Activated CD4-positive, alpha-beta T cell treated with anti-CD3 and anti-CD28 coated beads, Interleukin-2, amount 50 U/mL, for 24 hours (primary cell): ENCODE measurements at regions not wholly inside any gene's neighbourhood (a gene's known extent, or its start where the extent isn't known, plus 50 kb on each side); places are given as distances from the start of the nearest gene placed in this dataset.
A peak's percentile ranks its signal among the peaks of the same experiment; 100 is the strongest.
"Not testable (repeated sequence)": the region's sequence is repeated elsewhere in the genome, so short reads cannot be mapped to it uniquely, and the experiment has no call there.

Source experiments
- DNase-seq, 2 donors: peaks; one replicate each; pipeline ENCODE4 v3.0.0-alpha.2; 2020; ENCODE audit warnings: low read depth in 1 of 2, low spot score in 1 of 2

GRCh38 chrX:10676235-10676957 is 56.0 kb upstream of the MID1 start:
- no peak for DNase-seq

- no peak for DNase-seq
Measured at GRCh38 chrX:10677490-10677889, 57.1 kb upstream of the MID1 start.

- DNase-seq: no peak
Measured at GRCh38 chrX:10679387-10679786, 59.0 kb upstream of the MID1 start.

GRCh38 chrX:10681167-10681566 is 60.8 kb upstream of the MID1 start:
- no peak for DNase-seq

GRCh38 chrX:10683631-10684030 is 63.2 kb upstream of the MID1 start:
- DNase-seq: not testable (repeated sequence)

- DNase-seq: no peak
Measured at GRCh38 chrX:10685923-10686595, 65.7 kb upstream of the MID1 start.

- not testable (repeated sequence) for DNase-seq
Measured at GRCh38 chrX:10691751-10692150, 71.4 kb upstream of the MID1 start.

GRCh38 chrX:10697616-10698317 is 77.4 kb upstream of the MID1 start:
- DNase-seq: no peak

GRCh38 chrX:10698318-10698640 is 77.9 kb upstream of the MID1 start:
- no peak for DNase-seq

GRCh38 chrX:10702031-10702430 is 81.6 kb upstream of the MID1 start:
- no peak for DNase-seq

GRCh38 chrX:10706342-10706741 is 86.0 kb upstream of the MID1 start:
- not testable (repeated sequence) for DNase-seq

GRCh38 chrX:10707773-10708172 is 87.4 kb upstream of the MID1 start:
- DNase-seq: no peak

- DNase-seq: no peak
Measured at GRCh38 chrX:10709276-10709675, 88.9 kb upstream of the MID1 start.

- no peak for DNase-seq
Measured at GRCh38 chrX:10714531-10714930, 94.1 kb upstream of the MID1 start.

- DNase-seq: peak in 1 of 2 donors; percentile 0
Measured at GRCh38 chrX:10722851-10723250, 102.5 kb upstream of the MID1 start.

- DNase-seq: no peak
Measured at GRCh38 chrX:10725071-10725470, 104.7 kb upstream of the MID1 start.

GRCh38 chrX:10726647-10727046 is 106.3 kb upstream of the MID1 start:
- DNase-seq: no peak

- no peak for DNase-seq
Measured at GRCh38 chrX:10728806-10729389, 108.5 kb upstream of the MID1 start.

- DNase-seq: no peak
Measured at GRCh38 chrX:10739426-10739825, 119.0 kb upstream of the MID1 start.

- no peak for DNase-seq
Measured at GRCh38 chrX:10741003-10741402, 120.6 kb upstream of the MID1 start.

- DNase-seq: no peak
Measured at GRCh38 chrX:10741550-10741949, 121.2 kb upstream of the MID1 start.

- DNase-seq: no peak
Measured at GRCh38 chrX:10743476-10743875, 123.1 kb upstream of the MID1 start.
